Mesendoderm (in vitro differentiated cells): ENCODE measurements at regions not wholly inside any gene's neighbourhood (a gene's known extent, or its start where the extent isn't known, plus 50 kb on each side); places are given as distances from the start of the nearest gene placed in this dataset.

ENCODE experiments used
- DNase-seq: peaks from one replicate; pipeline ENCODE4 v3.0.0; 2013
- H2AK5ac ChIP-seq: 2 replicates; pipeline ENCODE4 v1.6.1; 2013; ENCODE audit warnings: low read length, inconsistent platforms
- H2BK120ac ChIP-seq: 2 replicates; pipeline ENCODE4 v1.6.1; 2013; ENCODE audit warnings: low read depth, mild to moderate bottlenecking, low read length, moderate library complexity, mixed read lengths
- H2BK15ac ChIP-seq: replicated peaks from 2 replicates; pipeline ENCODE4 v1.6.1; 2013; ENCODE audit warnings: low read depth, mild to moderate bottlenecking, moderate library complexity
- H2BK5ac ChIP-seq: 2 replicates; pipeline ENCODE4 v1.6.1; 2013; ENCODE audit warnings: low read length, inconsistent platforms
- H3K18ac ChIP-seq: 2 replicates; pipeline ENCODE4 v1.6.1; 2013; ENCODE audit warnings: mild to moderate bottlenecking, low read length, mixed read lengths
- H3K23ac ChIP-seq: one replicate; pipeline ENCODE4 v1.6.1; 2013; ENCODE audit warnings: low read length
- H3K27ac ChIP-seq: 2 replicates; pipeline ENCODE4 v1.5.1; 2013; ENCODE audit warnings: low read depth, mild to moderate bottlenecking, inconsistent platforms, low read length, moderate library complexity
- H3K27me3 ChIP-seq: 2 replicates; pipeline ENCODE4 v1.6.1; 2013; ENCODE audit warnings: low read length, control low read depth, mild to moderate bottlenecking, inconsistent platforms; ENCODE audit not compliant: insufficient read depth, poor library complexity
- H3K36me3 ChIP-seq: 2 replicates; pipeline ENCODE4 v1.6.1; 2013; ENCODE audit warnings: low read length, inconsistent platforms; ENCODE audit not compliant: control insufficient read depth, insufficient read depth
- H3K4ac ChIP-seq: one replicate; pipeline ENCODE4 v1.6.1; 2013; ENCODE audit warnings: low read depth, mild to moderate bottlenecking, low read length, moderate library complexity
- H3K4me1 ChIP-seq: 2 replicates; pipeline ENCODE4 v1.6.1; 2013; ENCODE audit warnings: low read depth, low read length, inconsistent platforms; ENCODE audit not compliant: control insufficient read depth
- H3K4me2 ChIP-seq: 2 replicates; pipeline ENCODE4 v1.6.1; 2013; ENCODE audit warnings: low read length
- H3K4me3 ChIP-seq: 2 replicates; pipeline ENCODE4 v1.5.1; 2013; ENCODE audit warnings: mild to moderate bottlenecking, low read length
- H3K56ac ChIP-seq: one replicate; pipeline ENCODE4 v1.6.1; 2013; ENCODE audit warnings: low read length
- H3K79me1 ChIP-seq: 2 replicates; pipeline ENCODE4 v1.6.1; 2013; ENCODE audit warnings: low read length, inconsistent platforms
- H3K79me2 ChIP-seq: 2 replicates; pipeline ENCODE4 v1.6.1; 2013; ENCODE audit warnings: mild to moderate bottlenecking, low read length; ENCODE audit not compliant: control insufficient read depth, insufficient read depth
- H3K9ac ChIP-seq: 2 replicates; pipeline ENCODE4 v1.6.1; 2013; ENCODE audit warnings: low read length, inconsistent platforms
- H4K5ac ChIP-seq: one replicate; pipeline ENCODE4 v1.6.1; 2013; ENCODE audit warnings: low read length
- H4K8ac ChIP-seq: one replicate; pipeline ENCODE4 v1.6.1; 2013; ENCODE audit warnings: low read depth, mild to moderate bottlenecking, control low read depth, low read length, moderate library complexity
- WGBS: extraction: QIAGEN DNeasy Blood & Tissue Kit; methylation state at CpG from one replicate; pipeline ENCODE4 v1.1.7; 2013; ENCODE audit warnings: low lambda C conversion rate, missing lambda C conversion rate; ENCODE audit not compliant: insufficient coverage; ENCODE audit errors: extremely low coverage; 5-methylcytosine and 5-hydroxymethylcytosine counted together

- Histone ChIP-seq H3K79me2 (no peaks in the 10 kb centered on the region), H3K27ac (no peak overlapping the region), H3K4me1 (no peaks in the 10 kb centered on the region), H3K23ac (no peak overlapping the region), H3K9ac (no peak overlapping the region), H3K18ac (no peak overlapping the region), H4K8ac (no peak overlapping the region), H3K79me1 (no peaks in the 10 kb centered on the region), H4K5ac (no peak overlapping the region), H2BK5ac (no peak overlapping the region), H3K36me3 (no peaks in the 10 kb centered on the region), H2BK120ac (no peak overlapping the region), H3K4me2 (no peak overlapping the region), H3K56ac (no peak overlapping the region), H3K4me3 (no peak overlapping the region), H3K27me3 (no peaks in the 10 kb centered on the region), H2BK15ac (no peak overlapping the region), H3K4ac (no peak overlapping the region), H2AK5ac (no peak overlapping the region)
- WGBS = no CpG with 5 or more reads among the region's 4 CpGs
- no peak for DNase-seq
Measured at GRCh38 chr20:17141568-17141967, 85.3 kb upstream of the PCSK2 start.

DNA sequence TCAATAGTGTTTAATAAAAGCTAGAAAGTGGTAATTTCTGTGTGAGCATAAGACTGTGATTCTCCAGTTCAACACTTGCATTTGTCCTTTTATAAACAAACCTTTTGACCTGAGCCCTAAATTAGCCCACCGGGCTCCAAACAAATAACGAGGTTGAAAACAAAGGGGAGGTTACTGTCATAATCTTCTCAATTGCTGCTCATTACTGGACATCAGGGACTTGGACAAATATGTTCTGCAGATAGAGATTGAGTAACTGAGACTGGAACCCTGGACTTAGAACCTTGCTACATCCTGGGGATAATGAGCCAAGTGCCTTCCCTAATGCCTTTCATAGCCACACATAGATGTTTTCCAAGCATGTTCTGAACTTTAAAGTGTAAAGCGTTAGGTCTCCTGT lies 84.2 kb upstream of the PCSK2 start:
- H3K27ac ChIP-seq = no peak overlapping the region
- no peak overlapping the region for H3K4me2 ChIP-seq
- no peak overlapping the region for H2BK120ac ChIP-seq
- H3K79me1 ChIP-seq = no peaks in the 10 kb centered on the region
- no peak overlapping the region for H3K4me3 ChIP-seq
- WGBS = no CpG with 5 or more reads among the region's 3 CpGs
- no peak overlapping the region for H3K23ac ChIP-seq
- DNase-seq = no peak
- H3K4me1 ChIP-seq = no peaks in the 10 kb centered on the region
- H3K18ac ChIP-seq = no peak overlapping the region
- no peak overlapping the region for H2BK15ac ChIP-seq
- H3K9ac ChIP-seq = no peak overlapping the region
- H3K27me3 ChIP-seq = no peaks in the 10 kb centered on the region
- no peak overlapping the region for H2BK5ac ChIP-seq
- no peak overlapping the region for H4K8ac ChIP-seq
- H3K36me3 ChIP-seq = no peaks in the 10 kb centered on the region
- H3K79me2 ChIP-seq = no peaks in the 10 kb centered on the region
- no peak overlapping the region for H3K56ac ChIP-seq
- no peak overlapping the region for H4K5ac ChIP-seq
- H3K4ac ChIP-seq = no peak overlapping the region
- no peak overlapping the region for H2AK5ac ChIP-seq

DNA sequence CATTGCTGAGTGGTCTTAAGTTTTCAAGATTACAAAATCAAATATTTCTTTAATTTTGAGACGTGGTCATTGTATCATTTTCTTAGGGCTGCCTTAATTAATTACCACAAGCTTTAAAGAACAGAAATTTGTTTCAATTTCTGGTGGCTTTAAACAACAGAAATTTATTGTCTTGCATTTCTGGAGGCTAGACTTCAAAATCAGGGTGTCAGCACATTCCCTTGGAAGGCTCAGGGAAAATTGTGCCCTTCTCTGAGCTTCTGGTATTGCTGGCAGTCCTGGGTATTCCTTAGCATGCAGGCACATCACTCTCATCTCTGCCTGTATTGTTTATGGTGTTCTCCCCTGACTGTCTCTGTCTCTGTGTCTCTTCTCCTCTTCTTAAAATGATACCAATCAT lies 76.0 kb upstream of the PCSK2 start:
- Histone ChIP-seq H4K5ac (no peak overlapping the region), H3K18ac (no peak overlapping the region), H2BK5ac (no peak overlapping the region), H2BK120ac (no peak overlapping the region), H3K23ac (no peak overlapping the region), H3K9ac (no peak overlapping the region), H3K79me1 (no peaks in the 10 kb centered on the region), H3K4me3 (no peak overlapping the region), H3K4me1 (no peaks in the 10 kb centered on the region), H3K36me3 (no peaks in the 10 kb centered on the region), H2BK15ac (no peak overlapping the region), H3K79me2 (no peaks in the 10 kb centered on the region), H3K56ac (no peak overlapping the region), H4K8ac (no peak overlapping the region), H3K27me3 (no peaks in the 10 kb centered on the region), H3K4ac (no peak overlapping the region), H3K27ac (no peak overlapping the region), H3K4me2 (no peak overlapping the region), H2AK5ac (no peak overlapping the region)
- WGBS = no CpG with 5 or more reads among the region's 1 CpG
- no peak for DNase-seq

GRCh38 chr20:17155401-17155800 lies 71.4 kb upstream of the PCSK2 start:
- DNase-seq = no peak
- no peak overlapping the region for H2BK120ac ChIP-seq
- H2AK5ac ChIP-seq = no peak overlapping the region
- 100% methylated on average over 1 of the region's 6 CpGs for WGBS
- no peak overlapping the region for H3K23ac ChIP-seq
- H2BK15ac ChIP-seq = no peak overlapping the region
- H3K79me2 ChIP-seq = no peaks in the 10 kb centered on the region
- H2BK5ac ChIP-seq = no peak overlapping the region
- H3K4me3 ChIP-seq = no peak overlapping the region
- H3K4ac ChIP-seq = no peak overlapping the region
- no peak overlapping the region for H4K8ac ChIP-seq
- no peak overlapping the region for H3K18ac ChIP-seq
- H3K9ac ChIP-seq = no peak overlapping the region
- no peaks in the 10 kb centered on the region for H3K79me1 ChIP-seq
- no peak overlapping the region for H3K56ac ChIP-seq
- no peaks in the 10 kb centered on the region for H3K36me3 ChIP-seq
- no peaks in the 10 kb centered on the region for H3K4me1 ChIP-seq
- H3K27ac ChIP-seq = no peak overlapping the region
- H4K5ac ChIP-seq = no peak overlapping the region
- no peaks in the 10 kb centered on the region for H3K27me3 ChIP-seq
- H3K4me2 ChIP-seq = no peak overlapping the region

DNA sequence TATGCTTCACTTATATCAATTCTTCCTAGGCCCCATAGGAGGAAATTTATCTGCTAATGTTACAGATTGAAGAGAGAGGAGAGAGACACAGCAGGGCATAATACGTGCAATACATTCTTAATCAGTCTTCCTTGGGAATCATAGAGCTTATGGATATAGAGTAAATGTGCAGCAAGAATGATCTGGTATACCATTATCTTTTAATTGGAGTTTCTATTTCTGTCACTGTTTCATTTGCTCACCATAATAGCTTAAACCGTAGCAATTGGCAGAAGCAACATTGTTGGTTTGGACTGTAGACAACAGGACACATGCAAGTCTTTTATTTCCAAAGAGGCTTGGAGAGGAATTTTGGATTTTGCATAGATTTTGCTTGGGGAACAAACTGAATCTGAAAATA lies 68.1 kb upstream of the PCSK2 start:
- Histone ChIP-seq H2BK5ac (no peak overlapping the region), H3K79me1 (no peaks in the 10 kb centered on the region), H4K5ac (no peak overlapping the region), H3K23ac (no peak overlapping the region), H3K36me3 (no peaks in the 10 kb centered on the region), H2BK120ac (no peak overlapping the region), H3K9ac (no peak overlapping the region), H3K4me1 (no peaks in the 10 kb centered on the region), H3K4me3 (no peak overlapping the region), H3K4ac (no peak overlapping the region), H2AK5ac (no peak overlapping the region), H3K18ac (no peak overlapping the region), H3K79me2 (no peaks in the 10 kb centered on the region), H2BK15ac (no peak overlapping the region), H3K4me2 (no peak overlapping the region), H3K27me3 (no peaks in the 10 kb centered on the region), H3K56ac (no peak overlapping the region), H4K8ac (no peak overlapping the region), H3K27ac (no peak overlapping the region)
- no CpG with 5 or more reads among the region's 2 CpGs for WGBS
- DNase-seq = no peak

DNA sequence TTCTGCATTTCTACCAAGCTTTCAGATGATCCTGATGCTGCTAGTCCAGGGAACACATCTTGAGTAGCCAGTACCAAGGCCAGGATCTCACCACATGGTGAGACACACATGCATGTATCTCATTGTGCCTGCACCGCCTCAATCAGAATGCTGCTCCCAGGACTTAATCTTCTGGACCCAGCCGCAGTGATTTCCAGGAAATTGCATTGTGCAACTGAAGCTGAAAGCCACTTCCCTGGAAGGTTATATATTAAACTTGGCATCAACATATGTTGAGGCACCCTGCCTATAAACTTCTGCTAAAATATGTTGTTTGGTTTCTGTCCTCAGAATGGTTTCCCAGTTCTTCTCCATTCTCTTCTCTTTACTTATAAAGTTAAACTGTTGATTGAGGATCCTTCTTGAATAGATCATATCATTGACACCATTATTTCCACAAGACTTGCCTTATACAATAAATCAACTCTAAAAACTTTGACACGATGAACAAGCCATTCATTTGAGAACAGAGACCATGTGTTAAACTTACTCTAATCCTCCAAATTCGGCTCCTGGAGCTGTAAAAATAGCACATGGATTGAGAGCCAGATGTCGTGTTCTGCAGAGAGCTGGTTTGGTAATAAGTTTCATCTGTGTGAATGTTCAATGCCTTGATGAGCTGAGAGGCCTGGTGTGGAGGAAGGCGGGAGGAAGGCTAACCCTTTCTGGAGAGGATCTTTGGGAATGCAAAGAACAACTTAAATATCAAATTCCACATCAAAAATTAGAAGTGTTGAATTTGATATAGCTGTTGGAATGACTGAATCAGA lies 65.0 kb upstream of the PCSK2 start:
- DNase-seq = no peak
- Histone ChIP-seq H3K23ac (no peak overlapping the region), H3K4ac (no peak overlapping the region), H3K79me1 (no peaks in the 10 kb centered on the region), H2BK120ac (no peak overlapping the region), H4K5ac (no peak overlapping the region), H3K4me3 (no peak overlapping the region), H2BK5ac (no peak overlapping the region), H3K9ac (no peak overlapping the region), H3K18ac (no peak overlapping the region), H4K8ac (no peak overlapping the region), H3K4me1 (no peaks in the 10 kb centered on the region), H3K4me2 (no peak overlapping the region), H3K79me2 (no peaks in the 10 kb centered on the region), H2AK5ac (no peak overlapping the region), H3K27ac (no peak overlapping the region), H3K27me3 (no peaks in the 10 kb centered on the region), H3K36me3 (no peaks in the 10 kb centered on the region), H2BK15ac (no peak overlapping the region), H3K56ac (no peak overlapping the region)
- no CpG with 5 or more reads among the region's 6 CpGs for WGBS
